ENCODE measurements at regions not wholly inside any gene's neighbourhood (a gene's known extent, or its start where the extent isn't known, plus 50 kb on each side); places are given as distances from the start of the nearest gene placed in this dataset.

DNA sequence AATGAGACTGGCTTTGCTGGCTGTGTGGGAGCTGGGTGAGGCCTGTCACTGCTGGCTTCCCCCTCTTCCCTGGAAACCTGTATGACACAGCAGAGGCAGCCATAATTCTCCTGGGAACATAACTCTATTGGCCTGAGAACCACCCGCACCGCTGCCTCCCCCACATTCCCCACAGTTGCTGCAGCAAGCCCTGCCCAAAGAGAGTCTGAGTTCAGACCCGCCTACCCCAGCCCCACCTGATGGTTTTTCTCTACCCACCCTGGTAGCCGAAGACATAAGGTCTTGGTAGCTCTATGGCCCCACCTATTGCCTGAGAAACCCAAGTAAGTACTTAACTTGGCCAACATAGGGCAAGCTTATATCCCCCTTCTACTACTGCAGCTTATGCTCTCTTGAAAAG lies 174.8 kb downstream of the C11orf91 start:
- no peak for DNase-seq (ENCODE audit: low spot score)

DNA sequence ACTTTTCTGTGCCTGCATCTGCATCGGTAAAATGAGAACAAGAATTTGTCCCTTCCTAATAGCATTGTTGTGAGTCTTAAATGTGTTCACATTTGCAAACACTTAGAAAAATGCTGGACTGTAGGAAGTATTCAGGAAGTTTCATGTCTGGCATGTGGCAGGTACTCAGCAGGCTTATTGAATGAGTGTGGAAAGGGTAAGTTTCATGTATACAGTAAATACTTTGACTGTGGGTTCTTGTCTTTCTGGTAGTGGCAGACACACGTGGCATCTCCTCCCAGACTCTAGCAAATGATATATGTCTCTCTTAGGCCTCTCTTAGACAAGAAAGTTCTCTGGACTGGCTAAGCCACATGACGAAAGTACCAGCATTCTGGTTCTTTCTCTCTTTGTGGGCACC lies 179.2 kb downstream of the C11orf91 start:
- no peak for DNase-seq (ENCODE audit: low spot score)

DNA sequence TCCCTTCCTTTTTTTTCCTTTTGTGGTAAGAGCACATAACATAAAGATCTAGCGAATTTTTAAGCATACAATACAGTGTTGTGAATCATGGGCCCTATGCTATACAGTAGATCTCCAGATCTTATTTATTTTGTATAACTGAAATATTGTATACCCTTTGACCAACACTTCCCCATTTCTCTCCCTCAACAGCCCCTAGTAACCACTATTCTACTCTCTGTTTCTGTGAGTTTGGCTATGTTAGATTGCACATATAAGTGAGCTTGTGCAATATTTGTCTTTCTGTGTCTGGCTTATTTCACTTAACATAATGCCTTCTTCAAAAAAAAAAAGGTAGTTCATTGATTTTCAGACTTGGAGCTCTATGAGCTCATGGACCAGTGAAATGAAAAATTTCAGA lies 180.5 kb downstream of the C11orf91 start:
- no peak for DNase-seq (ENCODE audit: low spot score)

DNA sequence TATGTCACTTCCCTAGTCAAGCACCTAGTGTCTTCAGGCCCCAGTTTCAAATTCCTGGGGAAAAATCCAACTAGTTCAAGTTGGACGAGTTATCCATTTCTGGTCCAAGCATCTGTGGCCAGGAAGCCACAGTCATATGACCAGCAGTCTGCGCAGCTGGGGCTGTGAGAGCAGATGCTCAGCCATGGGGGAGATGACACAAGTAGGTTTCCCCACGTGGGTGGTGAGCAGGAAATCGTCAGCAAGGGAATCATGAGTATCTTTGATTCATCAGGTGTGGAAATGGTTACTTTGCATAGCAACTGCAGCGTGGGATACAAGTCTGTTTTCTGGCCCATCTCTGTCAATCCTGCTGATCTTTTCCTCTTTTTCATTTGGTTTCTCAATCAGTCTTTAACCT lies 185.3 kb downstream of the C11orf91 start:
- no peak for DNase-seq (ENCODE audit: low spot score)

DNA sequence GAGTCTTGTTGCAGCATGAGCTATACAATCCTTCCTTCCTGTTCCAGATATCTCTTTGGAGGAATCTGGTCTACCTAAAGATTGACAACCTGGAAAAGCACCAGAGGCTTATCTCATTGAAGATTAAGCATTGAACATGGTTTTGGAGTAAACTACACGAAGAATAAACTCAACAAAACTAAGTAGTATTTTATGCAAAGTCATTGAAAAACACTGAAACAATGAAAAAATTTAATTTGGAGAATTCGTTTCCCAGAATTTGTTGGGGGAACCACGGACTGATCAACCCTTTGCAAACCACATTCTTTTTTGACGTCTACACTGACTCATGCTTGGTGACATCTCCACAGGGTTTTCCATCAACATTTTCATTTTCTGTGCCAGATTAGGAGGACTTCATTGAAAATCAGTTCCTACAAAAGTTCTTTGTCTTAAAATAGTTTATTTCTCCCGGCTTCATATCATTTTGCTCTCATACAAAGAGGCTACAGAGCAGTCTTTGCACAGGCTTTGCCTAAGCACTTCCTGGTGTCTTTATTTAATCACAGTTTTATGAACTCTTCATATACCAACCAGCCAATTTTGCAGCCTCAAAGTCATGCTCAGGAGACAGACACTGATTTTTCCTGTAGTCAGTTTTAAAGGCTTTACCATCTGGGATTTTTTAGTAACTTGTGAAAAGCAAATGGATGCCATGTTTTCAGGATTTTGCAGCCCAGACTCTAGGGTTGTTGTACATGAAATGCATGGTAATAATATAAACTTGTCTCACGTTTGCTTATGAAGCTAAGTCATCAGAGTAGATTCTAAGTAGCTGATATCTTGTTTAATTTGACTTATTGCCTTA lies 186.3 kb downstream of the C11orf91 start:
- no peak for DNase-seq (ENCODE audit: low spot score)

DNA sequence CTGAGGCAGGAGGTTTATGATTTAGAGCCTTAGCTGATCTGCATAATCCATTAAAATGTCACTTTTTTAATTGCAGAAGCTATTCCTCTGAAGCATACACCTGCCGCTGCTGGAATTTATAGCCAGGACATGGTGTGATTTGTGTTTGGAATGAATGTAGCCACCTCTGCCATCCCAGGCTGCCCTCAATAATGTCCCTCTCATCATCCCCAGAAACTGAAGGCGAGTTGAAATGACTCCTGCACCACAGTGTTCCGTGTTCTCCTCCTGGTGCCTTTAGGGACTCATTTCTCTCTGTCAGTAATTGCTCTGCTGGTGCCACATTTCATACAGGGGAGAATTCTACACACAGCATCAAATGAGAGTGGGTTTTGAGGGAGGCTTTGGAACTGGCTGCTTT lies 191.0 kb downstream of the C11orf91 start:
- no peak for DNase-seq (ENCODE audit: low spot score)

DNA sequence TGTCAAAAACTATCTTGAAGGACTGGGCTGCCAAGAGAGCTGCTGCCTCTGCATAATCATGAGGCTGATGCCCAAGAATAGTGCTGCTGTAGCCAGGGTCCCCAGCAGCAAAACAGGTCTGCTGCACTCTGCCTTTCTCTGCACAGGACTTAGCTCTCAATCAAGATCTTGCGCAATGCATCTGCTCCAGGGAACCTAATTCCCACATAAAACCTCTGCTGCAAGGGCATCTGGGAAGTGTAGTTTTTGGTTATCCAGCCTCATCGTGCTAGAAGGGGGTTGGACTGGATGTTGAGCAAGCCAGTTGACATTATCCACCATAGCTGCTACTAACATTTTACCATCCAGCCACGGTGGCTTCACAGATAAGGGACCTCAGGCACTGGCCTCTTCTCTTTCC lies 192.7 kb downstream of the C11orf91 start:
- peak; percentile 18 for DNase-seq (ENCODE audit: low spot score)

DNA sequence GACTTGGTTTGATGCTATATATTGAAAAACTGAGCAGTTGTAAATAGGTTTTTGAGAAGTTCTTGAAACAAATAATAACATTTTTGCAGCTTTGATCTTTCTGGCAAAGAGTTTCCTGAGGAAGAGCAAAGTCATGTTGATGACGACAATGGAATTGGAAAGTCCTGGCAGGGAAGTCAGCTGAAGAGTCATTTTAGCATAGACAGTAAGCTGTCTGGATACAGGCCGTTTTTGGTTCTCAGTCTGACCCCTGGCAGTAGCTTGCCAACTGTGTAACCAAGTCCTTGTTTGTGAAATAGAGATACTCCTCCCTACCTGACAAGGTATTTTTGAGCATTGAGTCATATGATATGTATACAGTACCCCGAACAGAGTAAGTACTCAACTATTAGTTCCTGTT lies 193.3 kb downstream of the C11orf91 start:
- no peak for DNase-seq (ENCODE audit: low spot score)

DNA sequence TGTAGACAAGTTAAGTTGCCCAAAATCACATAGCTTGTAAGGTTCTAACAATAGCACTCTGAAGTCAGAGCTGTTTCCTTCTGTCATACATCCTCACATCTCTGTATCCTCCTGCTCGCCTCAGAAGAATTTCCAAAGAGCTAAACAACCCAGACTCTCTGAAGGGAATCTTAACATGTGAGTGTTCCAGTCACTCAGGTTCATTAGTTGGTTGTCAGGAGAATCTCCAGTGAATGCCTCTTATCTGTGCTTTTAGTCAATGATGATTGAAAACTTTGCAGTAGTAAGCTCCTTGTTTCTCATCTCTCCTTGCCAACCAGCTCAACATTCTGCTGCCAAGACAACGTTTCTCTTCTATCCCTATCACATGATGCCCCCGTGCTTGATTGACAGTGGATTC lies 195.5 kb downstream of the C11orf91 start:
- DNase-seq (ENCODE audit: low spot score) = no peak

DNA sequence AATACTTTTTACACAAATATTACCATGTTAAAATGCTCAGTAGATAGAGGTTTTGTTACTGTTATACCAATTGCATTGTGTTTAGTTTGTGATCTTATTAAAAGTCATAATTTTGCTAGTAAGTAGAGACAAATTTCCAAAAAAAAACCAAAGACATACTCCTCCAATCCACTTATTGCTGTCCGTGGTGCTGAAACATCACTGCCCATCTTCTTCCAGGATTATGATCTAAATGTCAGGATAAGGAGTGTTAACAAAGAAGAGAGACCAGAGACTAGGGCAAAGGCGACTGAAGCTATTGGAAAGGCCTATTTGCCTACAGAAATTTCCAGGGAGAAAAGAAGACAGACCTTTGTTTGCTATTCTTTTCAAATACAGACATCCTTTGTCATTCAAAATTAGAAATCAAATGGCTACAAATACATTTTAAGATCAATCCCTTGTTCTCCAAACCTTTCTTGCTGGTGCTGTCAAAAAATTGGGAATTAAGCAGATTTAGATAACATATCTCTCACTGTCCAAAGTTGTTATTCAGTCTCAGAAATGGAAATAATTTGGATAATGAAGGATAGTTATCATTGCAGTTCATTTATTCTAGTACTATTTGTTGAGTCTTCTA lies 199.7 kb downstream of the C11orf91 start:
- peak; percentile 30 for DNase-seq (ENCODE audit: low spot score)

DNA sequence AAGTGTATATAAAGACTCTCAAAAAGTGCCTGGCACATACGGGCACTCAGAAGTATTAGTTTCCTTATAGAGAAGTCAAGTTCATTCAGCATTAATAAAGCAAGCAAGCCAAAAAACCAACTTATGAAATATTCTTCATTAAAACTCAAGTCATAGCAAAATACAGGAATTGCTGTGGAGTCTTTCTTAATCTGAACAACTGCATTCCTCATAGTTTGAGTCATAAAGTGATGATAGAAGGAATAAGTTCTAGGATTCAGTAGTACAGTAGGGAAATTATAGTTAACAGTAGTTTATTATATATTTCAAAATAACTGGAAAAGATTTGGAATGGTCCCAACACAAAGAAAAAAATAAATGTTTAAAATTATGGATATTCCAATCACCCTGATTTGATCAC lies 200.3 kb downstream of the C11orf91 start:
- DNase-seq (ENCODE audit: low spot score) = no peak

DNA sequence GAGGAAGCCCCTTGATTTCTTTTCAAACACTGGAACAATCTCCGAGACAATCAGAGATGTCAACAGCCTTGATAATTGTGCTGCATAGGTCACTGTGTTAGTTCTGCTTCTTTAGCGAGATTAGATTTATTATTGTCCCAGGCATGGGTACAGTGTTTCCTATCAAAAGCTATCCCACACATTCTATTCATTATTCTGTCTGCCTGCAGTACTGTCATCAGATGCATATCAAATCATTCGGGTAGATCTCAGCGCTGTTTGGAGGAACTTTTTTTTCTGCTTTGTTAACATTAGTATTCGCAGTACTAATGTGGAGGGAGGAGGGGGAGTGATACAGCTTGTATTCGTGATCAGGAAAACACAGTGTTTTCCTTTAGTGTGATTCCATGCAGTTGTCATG lies 208.0 kb downstream of the C11orf91 start:
- no peak for DNase-seq (ENCODE audit: low spot score)

DNA sequence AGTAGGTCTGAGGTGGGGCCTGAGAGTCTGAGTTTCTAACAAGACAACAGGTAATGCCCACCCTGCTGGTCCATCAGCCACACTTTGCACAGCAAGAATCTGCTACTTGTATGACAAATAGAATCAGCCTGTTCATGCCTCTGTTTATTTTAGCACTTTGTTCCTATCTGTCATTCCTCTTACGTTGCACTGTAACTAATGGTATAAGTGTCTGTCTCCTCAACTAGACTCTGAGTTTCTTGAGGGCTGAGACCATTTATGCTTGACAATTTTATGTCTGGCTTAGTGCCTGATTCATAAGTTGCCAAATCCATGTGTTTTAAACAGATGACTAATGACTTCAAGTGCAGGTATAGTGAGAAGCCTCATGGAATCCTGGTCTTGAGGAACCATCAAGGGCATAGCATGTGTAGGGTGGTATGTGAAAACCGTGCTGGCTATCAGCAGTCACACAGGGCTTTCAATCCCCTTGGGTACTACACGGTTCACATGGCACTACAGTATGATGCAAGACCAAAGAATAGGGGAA lies 209.7 kb downstream of the C11orf91 start:
- DNase-seq (ENCODE audit: low spot score) = no peak

DNA sequence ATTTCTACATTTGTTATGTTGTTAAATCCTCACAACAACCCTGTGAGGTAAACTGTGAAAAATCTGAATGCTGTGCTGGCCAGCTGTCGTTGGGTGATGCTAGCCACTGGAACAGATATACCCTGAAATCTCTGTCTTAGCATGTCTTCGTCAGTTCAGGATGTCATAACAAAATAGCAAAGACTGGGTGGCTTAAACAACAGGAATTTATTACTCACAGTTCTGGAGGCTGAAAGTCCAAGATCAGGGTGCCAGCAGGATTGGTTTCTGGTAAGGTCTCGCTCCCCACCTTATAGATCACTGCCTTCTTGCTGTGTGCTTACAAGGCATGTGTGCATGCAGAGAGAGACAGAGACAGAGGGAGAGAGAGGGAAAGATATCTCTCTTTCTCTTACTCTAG lies 211.7 kb downstream of the C11orf91 start:
- no peak for DNase-seq (ENCODE audit: low spot score)

DNA sequence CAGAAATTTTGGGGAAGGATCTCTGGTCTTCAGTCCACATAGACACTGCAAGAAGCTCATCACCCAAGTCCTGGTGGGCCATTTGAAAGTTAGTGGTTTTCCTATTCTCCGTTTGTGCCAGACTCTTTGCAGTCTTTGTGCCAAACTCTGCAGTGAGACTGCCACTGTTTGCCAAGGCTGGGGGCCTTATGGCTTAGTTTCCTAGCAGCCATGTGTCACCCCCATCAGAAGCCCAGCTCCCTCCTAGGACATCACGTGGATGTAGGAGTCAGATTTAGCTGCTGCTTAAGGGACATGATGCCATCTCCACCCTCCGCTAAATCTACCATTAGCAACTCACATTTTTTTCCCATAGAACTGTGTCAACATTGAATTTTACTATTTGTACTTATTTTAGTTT lies 220.0 kb downstream of the C11orf91 start:
- no peak for DNase-seq (ENCODE audit: low spot score)

DNA sequence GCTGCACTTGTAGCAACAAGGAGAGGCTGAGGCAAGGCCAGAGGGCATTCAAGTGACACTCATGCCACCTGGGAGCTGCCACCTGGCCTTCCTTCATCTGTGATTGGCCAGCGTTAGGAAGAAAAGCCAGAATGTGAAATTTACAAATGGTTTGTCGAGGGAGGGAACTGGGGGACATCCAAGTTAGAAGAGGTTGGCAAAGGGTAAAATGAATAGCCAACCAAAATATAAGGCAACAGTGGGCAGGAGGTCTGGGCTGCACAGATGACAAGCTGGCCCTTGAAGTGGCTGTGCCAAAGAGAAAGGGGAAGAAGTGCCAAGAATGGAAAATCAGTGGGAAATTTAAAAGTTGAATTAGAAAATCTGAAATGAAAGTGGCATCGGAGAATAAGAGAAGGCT lies 221.4 kb downstream of the C11orf91 start:
- DNase-seq (ENCODE audit: low spot score) = no peak

DNA sequence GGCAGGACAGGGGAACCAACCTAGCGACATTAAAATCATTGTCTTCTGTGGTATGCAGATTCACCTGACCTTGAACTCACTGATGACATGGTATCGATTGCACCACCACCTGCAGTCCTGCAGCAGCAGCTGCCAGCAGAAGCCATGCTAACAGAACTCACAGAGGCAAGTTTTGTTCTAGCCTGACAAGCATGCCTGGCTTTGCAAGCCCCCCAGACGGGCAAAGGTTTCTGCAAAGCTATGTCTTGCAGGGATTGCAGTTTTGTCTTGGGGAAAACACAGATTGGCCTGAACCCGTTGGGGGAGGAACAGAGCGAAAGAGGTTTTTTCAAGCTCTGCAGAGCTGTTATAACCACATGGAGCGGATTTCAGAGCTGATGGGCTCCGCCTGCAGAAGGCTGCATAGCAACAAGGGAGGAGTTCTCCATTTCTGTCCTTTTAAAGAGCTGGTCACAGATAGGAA lies 221.0 kb downstream of the HIPK3 start:
- peak; percentile 5 for DNase-seq (ENCODE audit: low spot score)

DNA sequence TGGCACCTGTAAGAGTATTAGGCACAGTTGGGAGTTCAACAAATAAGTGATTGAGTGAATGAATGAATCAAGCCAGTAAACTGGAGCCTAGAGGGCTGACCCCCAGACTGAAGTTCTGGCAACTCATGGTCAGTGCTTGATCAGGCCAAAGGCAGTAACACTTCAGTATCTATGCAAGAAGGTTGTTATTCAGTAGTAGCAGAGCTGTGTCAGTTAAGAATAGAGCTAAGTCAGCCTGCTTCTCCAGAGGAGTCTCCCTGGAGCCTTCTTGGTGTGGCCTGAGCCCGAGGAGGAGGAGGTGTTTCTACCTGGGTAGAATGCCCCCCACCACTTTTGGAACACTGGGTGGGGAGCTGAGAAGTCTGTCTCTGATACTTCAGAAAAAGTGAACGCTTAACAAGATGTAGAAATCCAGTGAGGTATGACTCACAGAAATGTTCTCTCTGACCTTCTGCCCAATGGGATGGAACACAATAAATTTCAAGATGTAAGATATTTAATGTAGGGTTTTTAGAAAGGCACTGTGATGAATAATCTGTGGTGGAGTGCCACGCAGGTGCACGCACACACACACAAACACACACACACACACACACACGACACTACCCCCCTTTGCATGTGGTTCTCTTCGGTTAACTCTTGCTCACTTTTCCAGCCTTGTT lies 219.9 kb downstream of the HIPK3 start:
- no peak for DNase-seq (ENCODE audit: low spot score)

DNA sequence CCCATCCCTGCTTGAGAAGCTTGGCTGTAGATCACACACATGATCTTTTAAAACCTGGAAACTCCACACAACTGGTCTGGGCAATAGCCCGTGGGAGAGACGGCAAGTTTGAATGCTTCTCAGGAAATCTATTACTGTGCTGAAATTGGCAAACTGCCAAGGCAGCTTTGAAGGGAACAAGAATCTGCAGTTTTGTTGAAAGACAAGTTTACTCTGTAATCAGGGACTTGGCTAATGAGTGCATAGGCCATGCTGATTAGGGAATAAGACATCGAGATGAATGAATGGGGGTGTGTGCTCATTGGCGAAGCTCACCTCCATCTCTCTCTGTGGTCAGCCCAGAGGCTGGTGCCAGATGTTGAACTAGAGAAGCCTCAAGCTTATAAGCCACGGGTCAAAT lies 218.8 kb downstream of the HIPK3 start:
- no peak for DNase-seq (ENCODE audit: low spot score)

DNA sequence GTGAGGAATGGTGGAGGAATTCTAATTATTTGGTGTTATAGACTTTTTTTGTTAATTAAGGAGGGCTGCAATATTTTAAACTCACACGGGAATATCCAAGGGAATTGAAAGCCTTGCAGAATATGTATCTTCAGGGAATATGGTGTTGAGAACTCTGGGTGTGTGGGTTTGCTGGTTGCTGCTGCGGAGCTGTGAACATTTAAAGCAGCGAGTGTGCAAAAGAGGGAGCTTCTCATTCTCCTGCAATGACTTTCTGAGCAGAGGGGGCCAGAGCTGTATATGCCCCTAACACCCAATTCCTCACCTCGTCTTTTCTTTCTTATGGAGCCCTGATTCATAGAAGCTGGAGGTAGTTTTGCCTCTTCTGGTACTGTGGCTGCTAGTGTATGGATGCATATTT lies 217.7 kb downstream of the HIPK3 start:
- no peak for DNase-seq (ENCODE audit: low spot score)

DNA sequence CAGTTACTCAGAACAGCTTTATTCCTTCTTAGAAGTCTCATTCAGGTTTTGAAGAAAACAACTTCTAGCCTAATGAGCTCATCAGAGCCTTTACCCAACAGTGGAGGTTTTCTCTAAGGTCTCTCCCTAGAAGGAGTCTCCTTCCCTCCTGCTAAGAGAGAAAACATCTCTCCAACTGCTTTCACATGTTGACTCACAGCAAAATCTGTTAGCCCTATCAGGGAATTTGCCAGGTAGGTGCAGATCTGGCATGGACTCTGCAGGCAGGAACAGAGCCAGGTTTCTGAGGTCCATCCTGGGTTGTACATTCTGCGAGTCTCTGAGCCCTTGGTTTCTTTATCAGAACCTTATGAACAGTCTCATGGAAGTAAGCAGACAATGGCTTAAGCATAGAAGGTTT lies 214.4 kb downstream of the HIPK3 start:
- no peak for DNase-seq (ENCODE audit: low spot score)

DNA sequence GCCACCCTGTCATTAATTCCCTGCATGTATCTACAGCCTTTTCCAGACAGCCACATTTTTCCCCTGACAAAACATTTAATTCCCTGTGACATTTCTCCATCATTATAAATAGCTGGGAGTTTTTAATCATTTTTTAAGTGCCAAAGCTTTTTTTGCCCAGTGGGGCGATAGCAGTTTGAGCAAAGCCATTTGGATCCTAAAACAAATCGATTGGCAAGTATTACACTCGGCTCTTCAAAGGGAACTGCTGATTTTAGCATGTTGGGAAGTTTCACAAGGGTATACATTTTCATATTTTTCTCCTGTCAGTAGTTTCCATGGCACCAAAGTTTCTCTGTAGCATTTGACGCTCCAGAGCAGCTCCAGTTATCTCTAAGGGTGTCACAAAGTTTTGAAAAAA lies 210.8 kb downstream of the HIPK3 start:
- DNase-seq (ENCODE audit: low spot score) = no peak

DNA sequence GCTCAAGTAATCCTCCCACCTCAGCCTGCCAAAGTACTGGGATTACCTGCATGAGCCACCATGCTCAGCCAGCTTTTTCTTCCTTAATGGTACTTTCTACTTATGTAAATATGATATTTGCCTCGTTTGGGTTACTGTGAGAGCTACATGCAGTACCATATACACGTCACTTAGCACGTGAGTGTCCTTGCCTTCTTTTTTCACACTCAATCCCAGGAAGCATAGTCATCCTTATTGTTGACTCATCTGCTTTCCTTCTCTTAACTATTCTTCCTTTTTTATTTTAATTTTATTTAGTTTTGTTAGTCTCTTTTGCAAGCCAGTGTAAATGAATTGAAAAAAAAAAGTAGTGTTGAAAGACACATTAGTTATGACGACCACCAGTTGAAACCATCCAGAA lies 205.9 kb downstream of the HIPK3 start:
- DNase-seq (ENCODE audit: low spot score) = no peak
